ENCODE measurements at regions not wholly inside any gene's neighbourhood (a gene's known extent, or its start where the extent isn't known, plus 50 kb on each side); places are given as distances from the start of the nearest gene placed in this dataset.

DNA sequence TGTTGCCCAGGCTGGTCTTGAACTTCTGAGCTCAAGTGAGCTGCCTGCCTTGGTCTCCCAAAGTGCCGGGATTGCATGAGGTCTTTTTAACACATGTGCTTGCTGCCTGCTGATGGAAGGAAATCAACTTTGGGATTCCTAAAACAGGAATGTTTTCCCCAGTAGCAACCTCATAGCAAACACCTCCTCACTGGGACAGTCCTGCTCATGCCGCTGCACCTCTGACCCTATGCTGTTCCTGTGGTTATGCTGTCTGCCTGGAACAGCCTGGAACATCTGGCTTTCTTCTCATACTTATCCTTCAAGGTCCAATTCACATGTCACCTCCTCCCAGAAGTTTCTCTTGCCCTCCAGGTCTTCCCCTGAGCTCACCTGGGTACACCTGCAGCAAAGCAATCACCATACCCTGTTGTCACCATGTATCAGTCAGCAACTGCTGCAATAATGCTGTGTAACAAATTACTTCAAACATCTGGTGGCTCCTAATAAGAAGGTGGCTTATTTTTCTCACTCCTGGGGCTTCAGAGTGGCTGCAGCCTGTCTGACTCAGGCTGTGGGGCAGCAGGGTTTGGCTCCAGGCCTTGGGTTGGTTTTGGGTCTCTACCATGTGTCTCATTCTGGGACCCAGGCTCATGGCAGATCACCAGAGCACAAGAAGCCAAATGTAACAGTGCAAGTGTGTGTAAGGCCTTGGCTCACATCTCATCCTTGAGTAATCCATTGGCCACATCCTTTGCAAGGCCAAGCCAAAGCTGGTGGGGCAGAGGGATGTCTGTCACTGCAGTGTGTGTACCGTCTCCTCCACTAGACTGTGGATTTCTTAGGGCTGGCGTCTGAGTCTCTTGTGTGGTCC lies 59.4 kb upstream of the SORCS2 start:
- no peak overlapping the region for H2BK120ac ChIP-seq (ENCODE audit: low read depth, low read length)
- H3K9me3 ChIP-seq (ENCODE audit: control insufficient read depth, insufficient read depth, low read length), result peaks cover 6% of the 10 kb centered on the region; the same call in 1 of the 2 replicates
- dilution Hi-C loops (cut with HindIII; ENCODE audit: low sequenced_read_pairs, unreplicated experiment) (no loop called here), in situ Hi-C loops (cut with MboI; ENCODE audit: low sequenced_read_pairs) (no loop called here), intact Hi-C loops (cut with micrococcal nuclease) (no loop called here)
- H2AFZ ChIP-seq (replicated peaks; ENCODE audit: low read length, poor library complexity), result no peak overlapping the region
- no peak overlapping the region for H3K23ac ChIP-seq (ENCODE audit: low read depth, low read length)
- H3K18ac ChIP-seq (ENCODE audit: low read depth, low read length), result no peak overlapping the region
- no peak overlapping the region for H3K4ac ChIP-seq (ENCODE audit: low read depth, low read length)
- H3K9me1 ChIP-seq (ENCODE audit: insufficient read depth, low read length), result peaks cover 19% of the 10 kb centered on the region
- H4K91ac ChIP-seq (ENCODE audit: insufficient read depth, low read depth, low read length), result no peak overlapping the region
- no peak overlapping the region for H2BK20ac ChIP-seq (ENCODE audit: low read depth, low read length)
- H4K20me1 ChIP-seq (ENCODE audit: insufficient read depth, low read length), result peaks cover 5% of the 10 kb centered on the region
- H3K9ac ChIP-seq (ENCODE audit: low read depth, low read length), result no peak overlapping the region
- ChIA-PET CTCF (no interaction called here), POLR2A (ENCODE audit: unreplicated experiment) (no interaction called here)
- H3K27ac ChIP-seq (ENCODE audit: insufficient read depth, low read length), result no peak overlapping the region
- H3K27me3 ChIP-seq (ENCODE audit: control insufficient read depth, insufficient read depth, low read length), result no peaks in the 10 kb centered on the region
- DNase-seq (peak; percentile 11), ATAC-seq (ENCODE audit: low read depth) (no peak)
- H2AK9ac ChIP-seq (replicated peaks; ENCODE audit: low read depth, low read length, poor library complexity), result no peak overlapping the region
- H3K79me1 ChIP-seq (ENCODE audit: low read depth in 1 of 2, low read length in 2 of 2), result no peaks in the 10 kb centered on the region
- H2AK5ac ChIP-seq (ENCODE audit: low read depth, low read length), result no peak overlapping the region
- peaks cover 8% of the 10 kb centered on the region; the same call in 1 of the 2 replicates for H3K4me1 ChIP-seq (ENCODE audit: control insufficient read depth, insufficient read depth, low read length)
- no peak for TF ChIP-seq CTCF (conservative IDR thresholded peaks at IDR 0.05; ENCODE audit: low read depth, low read length)
- no peak for TF ChIP-seq CEBPB (IDR thresholded peaks at IDR 0.05; ENCODE audit: low read depth, low read length)
- TF ChIP-seq FOS (IDR thresholded peaks at IDR 0.05; ENCODE audit: low read depth, low read length), result no peak
- no peak for TF ChIP-seq POLR2A (IDR thresholded peaks at IDR 0.05; ENCODE audit: low read depth, low read length)
- no peak for TF ChIP-seq RCOR1 (IDR thresholded peaks at IDR 0.05; ENCODE audit: insufficient replicate concordance, low read length)
- TF ChIP-seq SMC3 (IDR thresholded peaks at IDR 0.05; ENCODE audit: low read depth, low read length), result no peak
- no peak for TF ChIP-seq MAFK (IDR thresholded peaks at IDR 0.05; ENCODE audit: low read depth, low read length)
- TF ChIP-seq NFE2L2 (IDR thresholded peaks at IDR 0.05; ENCODE audit: low read depth, low read length), result no peak
- no peak for TF ChIP-seq MXI1 (IDR thresholded peaks at IDR 0.05; ENCODE audit: borderline replicate concordance, low read depth, low read length)
- no peak for TF ChIP-seq CHD1 (IDR thresholded peaks at IDR 0.05; ENCODE audit: low read depth, low read length)
- no peaks in the 10 kb centered on the region for H3K36me3 ChIP-seq (ENCODE audit: control insufficient read depth, insufficient read depth, low read length)
- 100% methylated on average over 1 of the region's 4 CpGs; no CpG with 5 or more reads in 1 of the 2 experiments for WGBS, 2 experiments (ENCODE audit: extremely low coverage in 2 of 2, insufficient read length in 1 of 2)
- H3K14ac ChIP-seq (replicated peaks; ENCODE audit: low read depth, low read length), result no peak overlapping the region
- no peak overlapping the region for H3K56ac ChIP-seq (ENCODE audit: extremely low read depth, insufficient read depth, low read length)
- BruUV-seq (replicated peaks), result no TSS peak
- no peak overlapping the region for H2BK5ac ChIP-seq (ENCODE audit: low read depth, low read length, poor library complexity, severe bottlenecking)
- H2BK15ac ChIP-seq (ENCODE audit: low read depth, low read length), result no peak overlapping the region
- H3K4me2 ChIP-seq (ENCODE audit: low read depth, low read length), result no peak overlapping the region
- no peak overlapping the region for H3K4me3 ChIP-seq (ENCODE audit: insufficient read depth, low read depth, low read length)
- H4K8ac ChIP-seq (ENCODE audit: low read depth in 2 of 2, low read length in 2 of 2), result no peak overlapping the region
- H4K5ac ChIP-seq (ENCODE audit: low read depth, low read length), result no peak overlapping the region

Measured in IMR-90 (cell line).